Hepatocyte (in vitro differentiated cells): ENCODE measurements at regions not wholly inside any gene's neighbourhood (a gene's known extent, or its start where the extent isn't known, plus 50 kb on each side); places are given as distances from the start of the nearest gene placed in this dataset.

Experiments
- DNase-seq: peaks from one replicate; pipeline ENCODE4 v3.0.0-alpha.2; 2016; ENCODE audit warnings: low spot score
- H2AFZ ChIP-seq: fragments of 200-600 bp; sonication (generic); 2 replicates; pipeline ENCODE4 v1.6.0; 2016; ENCODE audit warnings: antibody characterized with exemption, mild to moderate bottlenecking
- H3K27ac ChIP-seq: fragments of 200-600 bp; sonication (generic); 2 replicates; pipeline ENCODE4 v1.5.1; 2016; ENCODE audit warnings: mild to moderate bottlenecking
- H3K27me3 ChIP-seq: fragments of 200-600 bp; sonication (generic); 2 replicates; pipeline ENCODE4 v1.6.1; 2016
- H3K36me3 ChIP-seq: fragments of 200-600 bp; sonication (generic); replicated peaks from 2 replicates; pipeline ENCODE4 v1.5.1; 2016; ENCODE audit warnings: low read depth; ENCODE audit not compliant: insufficient read depth
- H3K4me1 ChIP-seq: fragments of 200-600 bp; sonication (generic); 2 replicates; pipeline ENCODE4 v1.5.1; 2016; ENCODE audit warnings: mild to moderate bottlenecking, moderate library complexity; ENCODE audit not compliant: insufficient read depth
- H3K4me2 ChIP-seq: fragments of 200-600 bp; sonication (generic); 2 replicates; pipeline ENCODE4 v1.6.0; 2016
- H3K4me3 ChIP-seq: fragments of 200-600 bp; sonication (generic); 2 replicates; pipeline ENCODE4 v1.5.1; 2016; ENCODE audit warnings: mild to moderate bottlenecking
- H3K79me2 ChIP-seq: fragments of 200-600 bp; sonication (generic); 2 replicates; pipeline ENCODE4 v1.6.0; 2017; ENCODE audit warnings: mild to moderate bottlenecking
- H3K9me2 ChIP-seq: fragments of 200-600 bp; sonication (generic); replicated peaks from 2 replicates; pipeline ENCODE4 v1.6.0; 2017; ENCODE audit warnings: mild to moderate bottlenecking; ENCODE audit not compliant: insufficient read depth
- H3K9me3 ChIP-seq: fragments of 200-600 bp; sonication (generic); 2 replicates; pipeline ENCODE4 v1.5.1; 2016; ENCODE audit warnings: low read depth, mild to moderate bottlenecking
- H4K20me1 ChIP-seq: fragments of 200-600 bp; sonication (generic); 2 replicates; pipeline ENCODE4 v1.6.0; 2016; ENCODE audit warnings: mild to moderate bottlenecking; ENCODE audit not compliant: insufficient read depth, poor library complexity, severe bottlenecking
- EZH2 ChIP-seq: fragments of 200-600 bp; sonication (generic); IDR thresholded peaks from 2 replicates; pipeline ENCODE4 v1.6.1; 2016; ENCODE audit warnings: antibody characterized with exemption, mild to moderate bottlenecking, borderline replicate concordance
- EZH2phosphoT487 ChIP-seq: fragments of 200-600 bp; sonication (generic); IDR thresholded peaks from one replicate; pipeline ENCODE4 v1.6.1; 2018; ENCODE audit warnings: antibody characterized with exemption, mild to moderate bottlenecking, low read depth, moderate library complexity; ENCODE audit not compliant: unreplicated experiment, severe bottlenecking
- WGBS: methylation state at CpG from one replicate; pipeline ENCODE4 v1.1.6; 2016; ENCODE audit warnings: low lambda C conversion rate; ENCODE audit errors: missing lambda C conversion rate; 5-methylcytosine and 5-hydroxymethylcytosine counted together
- TF ChIP-seq, protein P1 (sequence below): fragments of 200-600 bp; sonication (generic); IDR thresholded peaks from 2 replicates; pipeline ENCODE4 v1.5.1; 2016; ENCODE audit warnings: antibody characterized with exemption, mild to moderate bottlenecking; ENCODE audit not compliant: poor library complexity

DNA sequence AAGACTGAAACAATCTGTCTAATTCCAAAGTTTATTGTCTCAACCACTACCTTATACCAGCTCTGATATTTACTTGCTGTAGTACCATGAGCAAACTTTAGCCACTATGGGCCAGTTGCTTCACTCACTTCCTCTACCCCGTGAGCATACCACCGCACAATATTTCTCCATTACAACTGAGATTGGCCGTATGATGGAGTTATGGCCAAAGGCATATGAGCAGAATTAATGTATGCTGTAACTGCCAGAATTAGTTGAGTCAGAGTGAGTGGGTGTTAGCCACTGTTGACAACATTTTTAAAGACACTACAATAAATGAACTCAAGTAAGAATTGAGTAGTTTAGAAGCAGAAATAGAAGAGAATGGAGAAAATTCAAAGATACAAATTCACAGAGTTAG lies 69.7 kb downstream of the LRATD1 start:
- 88% methylated on average over 3 of the region's 3 CpGs for WGBS
- no peak overlapping the region for H2AFZ ChIP-seq
- H3K4me1 ChIP-seq: no peaks in the 10 kb centered on the region
- no peaks in the 10 kb centered on the region for H3K36me3 ChIP-seq
- no peak for TF ChIP-seq EZH2phosphoT487
- TF ChIP-seq, protein P1, sequence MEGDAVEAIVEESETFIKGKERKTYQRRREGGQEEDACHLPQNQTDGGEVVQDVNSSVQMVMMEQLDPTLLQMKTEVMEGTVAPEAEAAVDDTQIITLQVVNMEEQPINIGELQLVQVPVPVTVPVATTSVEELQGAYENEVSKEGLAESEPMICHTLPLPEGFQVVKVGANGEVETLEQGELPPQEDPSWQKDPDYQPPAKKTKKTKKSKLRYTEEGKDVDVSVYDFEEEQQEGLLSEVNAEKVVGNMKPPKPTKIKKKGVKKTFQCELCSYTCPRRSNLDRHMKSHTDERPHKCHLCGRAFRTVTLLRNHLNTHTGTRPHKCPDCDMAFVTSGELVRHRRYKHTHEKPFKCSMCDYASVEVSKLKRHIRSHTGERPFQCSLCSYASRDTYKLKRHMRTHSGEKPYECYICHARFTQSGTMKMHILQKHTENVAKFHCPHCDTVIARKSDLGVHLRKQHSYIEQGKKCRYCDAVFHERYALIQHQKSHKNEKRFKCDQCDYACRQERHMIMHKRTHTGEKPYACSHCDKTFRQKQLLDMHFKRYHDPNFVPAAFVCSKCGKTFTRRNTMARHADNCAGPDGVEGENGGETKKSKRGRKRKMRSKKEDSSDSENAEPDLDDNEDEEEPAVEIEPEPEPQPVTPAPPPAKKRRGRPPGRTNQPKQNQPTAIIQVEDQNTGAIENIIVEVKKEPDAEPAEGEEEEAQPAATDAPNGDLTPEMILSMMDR: no peak
- no peak for TF ChIP-seq EZH2
- no peaks in the 10 kb centered on the region for H4K20me1 ChIP-seq
- H3K27ac ChIP-seq: no peak overlapping the region
- no peak overlapping the region for H3K4me3 ChIP-seq
- no peaks in the 10 kb centered on the region for H3K9me2 ChIP-seq
- H3K4me2 ChIP-seq: no peak overlapping the region
- no peaks in the 10 kb centered on the region for H3K79me2 ChIP-seq
- H3K9me3 ChIP-seq: no peaks in the 10 kb centered on the region
- no peak for DNase-seq
- H3K27me3 ChIP-seq: no peaks in the 10 kb centered on the region

DNA sequence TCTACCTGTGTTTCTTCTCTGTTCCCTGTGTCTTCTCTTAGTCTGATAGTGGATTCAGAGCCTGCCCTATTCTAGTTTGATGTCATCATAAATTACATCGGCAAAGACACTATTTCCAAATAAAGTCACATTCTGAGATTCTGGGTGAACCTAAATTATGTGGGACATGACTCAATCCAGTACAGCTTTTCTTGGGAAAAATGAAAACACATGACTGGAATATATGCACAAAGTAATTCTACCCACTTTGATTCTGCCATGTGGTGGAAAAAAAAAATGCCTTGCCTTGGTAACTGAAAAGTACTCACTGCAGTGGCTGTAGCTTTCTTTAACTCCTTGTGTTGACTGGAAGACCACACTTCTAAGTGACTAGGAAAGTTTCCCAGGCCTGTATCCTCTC lies 73.7 kb downstream of the LRATD1 start:
- H3K4me1 ChIP-seq: no peaks in the 10 kb centered on the region
- WGBS: 100% methylated on average over 1 of the region's 1 CpG
- DNase-seq: no peak
- no peaks in the 10 kb centered on the region for H3K36me3 ChIP-seq
- no peaks in the 10 kb centered on the region for H3K9me3 ChIP-seq
- H3K9me2 ChIP-seq: no peaks in the 10 kb centered on the region
- H3K79me2 ChIP-seq: no peaks in the 10 kb centered on the region
- H2AFZ ChIP-seq: no peak overlapping the region
- no peak overlapping the region for H3K4me2 ChIP-seq
- no peak overlapping the region for H3K4me3 ChIP-seq
- no peak overlapping the region for H3K27ac ChIP-seq
- TF ChIP-seq, protein P1: no peak
- TF ChIP-seq EZH2 (no peak), EZH2phosphoT487 (no peak)
- H3K27me3 ChIP-seq: no peaks in the 10 kb centered on the region
- no peaks in the 10 kb centered on the region for H4K20me1 ChIP-seq

DNA sequence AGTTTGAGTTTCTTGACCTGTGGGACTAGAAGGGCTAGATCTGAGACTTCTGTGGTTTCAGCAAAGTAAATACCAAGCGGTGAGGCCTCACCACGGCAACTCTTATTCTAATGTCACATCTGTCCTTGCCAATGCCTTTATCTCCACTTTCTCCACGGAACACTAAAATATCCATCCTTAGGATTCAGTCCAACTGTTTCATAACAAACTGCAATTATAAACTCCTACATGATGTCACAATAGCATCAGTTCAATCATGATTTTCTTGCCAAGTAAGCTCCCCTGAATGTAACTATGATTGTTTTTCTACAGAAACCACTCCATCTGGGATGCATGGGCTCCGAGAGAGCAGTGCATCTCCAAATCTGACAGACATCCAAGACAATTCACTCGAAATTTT lies 79.6 kb downstream of the LRATD1 start:
- Histone ChIP-seq H3K4me3 (no peak overlapping the region), H2AFZ (no peak overlapping the region), H3K36me3 (no peaks in the 10 kb centered on the region), H3K4me2 (no peak overlapping the region), H3K27ac (no peak overlapping the region), H3K27me3 (no peaks in the 10 kb centered on the region), H4K20me1 (no peaks in the 10 kb centered on the region), H3K4me1 (no peaks in the 10 kb centered on the region), H3K9me3 (no peaks in the 10 kb centered on the region), H3K9me2 (no peaks in the 10 kb centered on the region), H3K79me2 (no peaks in the 10 kb centered on the region)
- 77% methylated on average over 5 of the region's 5 CpGs for WGBS
- TF ChIP-seq EZH2 (no peak), EZH2phosphoT487 (no peak)
- TF ChIP-seq, protein P1: no peak
- no peak for DNase-seq

DNA sequence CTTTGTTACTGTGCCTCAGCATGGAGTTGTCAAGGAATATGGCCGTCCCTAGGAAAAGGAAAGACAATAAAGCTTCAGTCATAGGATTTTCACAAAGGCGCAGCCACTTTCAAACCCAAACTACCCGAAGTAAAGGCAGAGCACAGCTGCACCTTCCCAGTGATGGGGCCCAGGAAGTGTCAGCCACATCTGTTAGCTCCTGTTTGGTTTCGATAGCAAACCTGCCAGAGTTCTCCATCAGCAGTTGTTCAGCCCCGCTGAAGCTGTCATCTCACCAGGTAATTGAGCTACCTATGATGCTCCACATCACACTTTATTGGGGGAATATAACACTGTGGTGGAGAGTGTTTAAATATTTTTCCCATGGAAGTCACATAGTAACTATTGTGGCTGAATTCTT lies 80.7 kb downstream of the LRATD1 start:
- H3K4me3 ChIP-seq: no peak overlapping the region
- no peaks in the 10 kb centered on the region for H3K36me3 ChIP-seq
- DNase-seq: no peak
- TF ChIP-seq EZH2 (no peak), EZH2phosphoT487 (no peak)
- TF ChIP-seq, protein P1: no peak
- no peak overlapping the region for H3K4me2 ChIP-seq
- 89% methylated on average over 5 of the region's 5 CpGs for WGBS
- no peaks in the 10 kb centered on the region for H3K9me3 ChIP-seq
- H3K9me2 ChIP-seq: no peaks in the 10 kb centered on the region
- H3K27me3 ChIP-seq: no peaks in the 10 kb centered on the region
- no peak overlapping the region for H3K27ac ChIP-seq
- H3K4me1 ChIP-seq: no peaks in the 10 kb centered on the region
- no peaks in the 10 kb centered on the region for H3K79me2 ChIP-seq
- no peaks in the 10 kb centered on the region for H4K20me1 ChIP-seq
- H2AFZ ChIP-seq: no peak overlapping the region
